Skin of body (tissue), 1 donor: ENCODE measurements at regions not wholly inside any gene's neighbourhood (a gene's known extent, or its start where the extent isn't known, plus 50 kb on each side); places are given as distances from the start of the nearest gene placed in this dataset.

ENCODE experiments used
- DNase-seq: peaks from one replicate; lab custom pipeline; 2025; lab: John Stamatoyannopoulos, UW

DNA sequence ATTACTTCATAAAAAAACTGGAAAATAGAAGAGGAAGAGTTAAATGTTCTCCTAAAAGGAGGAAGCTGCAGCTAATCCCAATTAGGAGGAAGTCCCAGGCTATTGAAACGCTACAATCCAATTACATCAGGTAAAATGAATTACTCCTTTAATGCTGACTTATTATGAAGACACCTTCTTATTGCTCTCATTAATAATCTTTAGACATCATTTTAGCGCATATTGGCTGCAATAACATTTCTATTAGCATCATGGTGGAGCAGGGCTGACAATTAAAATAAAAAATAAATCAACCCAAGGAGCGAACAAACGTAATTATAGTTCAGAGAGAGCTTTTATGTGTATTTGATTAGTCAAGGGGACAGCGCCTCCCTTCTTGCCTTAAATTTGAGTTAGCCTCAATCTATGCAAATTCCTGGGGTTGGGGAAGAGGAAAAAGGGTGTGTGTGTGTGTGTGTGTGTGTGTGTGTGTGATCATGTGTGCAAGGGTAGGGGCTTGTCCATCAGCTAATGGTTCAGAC lies 109.0 kb upstream of the IRX6 start:
- DNase-seq = no peak

DNA sequence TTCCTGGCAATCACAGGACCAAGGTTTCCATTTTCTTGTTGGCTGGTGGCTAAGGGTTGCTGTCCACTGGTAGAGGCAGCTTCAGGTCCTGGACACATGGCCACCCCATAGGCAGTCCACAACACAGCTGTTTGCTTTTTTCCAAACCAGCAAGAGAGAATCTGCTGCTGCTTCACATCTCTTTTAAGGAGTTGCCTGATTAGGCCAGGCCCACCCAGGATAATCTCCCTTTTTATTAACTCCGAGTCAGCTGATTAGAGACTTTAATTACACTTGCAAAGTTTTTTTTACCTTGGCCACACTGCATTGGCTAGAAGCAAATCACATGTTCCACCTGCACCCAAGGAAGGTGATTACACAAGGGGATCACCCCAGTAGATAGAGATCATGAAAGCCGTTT lies 106.6 kb upstream of the IRX6 start:
- no peak for DNase-seq

DNA sequence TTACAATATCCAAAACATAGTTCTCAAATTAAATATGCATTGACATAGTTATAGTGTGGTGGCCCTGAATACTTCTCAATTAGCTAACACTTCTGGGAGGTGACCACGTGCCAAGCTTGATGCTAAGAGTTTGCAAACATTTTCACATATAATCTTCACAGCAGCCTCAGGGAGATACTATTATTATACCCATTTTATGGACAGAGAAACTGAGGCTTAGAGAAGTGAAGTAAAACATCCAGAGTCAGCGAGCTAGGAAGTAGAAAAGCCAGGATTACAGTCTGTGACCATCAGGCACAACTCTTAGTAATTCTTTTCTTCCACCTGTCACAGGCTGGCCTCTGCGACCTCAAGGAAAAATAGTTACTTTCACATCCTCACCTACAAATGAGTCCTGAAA lies 102.2 kb upstream of the IRX6 start:
- DNase-seq = no peak

DNA sequence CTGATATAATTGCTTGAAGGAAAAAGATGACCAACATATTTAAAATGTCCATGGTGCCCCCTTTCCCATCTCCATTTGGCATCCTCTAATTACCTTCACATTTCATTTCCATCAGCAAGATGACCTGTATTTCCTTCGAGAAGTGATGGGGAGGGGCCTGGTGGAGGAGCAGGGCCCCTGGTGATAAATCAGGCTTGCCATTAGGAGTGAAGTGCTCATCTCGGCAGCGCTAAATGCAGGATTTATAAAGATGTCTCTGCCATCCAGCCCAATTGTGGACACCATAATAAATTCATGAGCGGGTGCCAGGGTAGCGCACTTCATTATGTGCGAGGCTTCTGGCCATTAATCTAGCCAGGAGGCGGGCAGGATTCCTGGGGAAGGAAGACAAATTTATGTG lies 101.5 kb upstream of the IRX6 start:
- DNase-seq = no peak

DNA sequence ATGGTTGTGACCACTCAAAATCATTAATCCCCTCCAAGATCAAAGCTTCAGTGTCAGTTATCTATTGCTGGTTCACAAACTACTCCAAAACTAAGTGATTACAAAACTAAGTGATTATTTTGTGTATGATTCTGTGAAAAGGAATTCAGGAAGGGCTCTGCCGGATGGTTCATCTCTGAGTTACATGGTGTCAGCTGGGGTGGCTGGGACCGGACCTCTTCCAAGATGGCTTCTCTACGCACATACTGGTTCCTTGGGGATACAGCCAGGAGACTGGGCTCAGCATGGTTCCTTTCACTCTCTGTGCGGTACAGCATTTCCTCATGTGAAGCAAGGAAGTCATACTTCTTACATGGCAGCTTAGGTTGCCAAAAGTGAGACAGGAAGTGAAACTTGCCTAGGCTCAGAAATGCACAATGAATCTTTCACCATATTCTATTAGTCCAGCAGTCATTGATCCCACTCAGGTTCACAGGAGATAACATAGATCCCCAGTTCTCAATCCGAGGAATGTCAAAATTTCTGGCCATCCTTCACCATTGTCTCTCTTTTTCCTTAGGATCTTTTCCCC lies 97.9 kb upstream of the IRX6 start:
- no peak for DNase-seq

DNA sequence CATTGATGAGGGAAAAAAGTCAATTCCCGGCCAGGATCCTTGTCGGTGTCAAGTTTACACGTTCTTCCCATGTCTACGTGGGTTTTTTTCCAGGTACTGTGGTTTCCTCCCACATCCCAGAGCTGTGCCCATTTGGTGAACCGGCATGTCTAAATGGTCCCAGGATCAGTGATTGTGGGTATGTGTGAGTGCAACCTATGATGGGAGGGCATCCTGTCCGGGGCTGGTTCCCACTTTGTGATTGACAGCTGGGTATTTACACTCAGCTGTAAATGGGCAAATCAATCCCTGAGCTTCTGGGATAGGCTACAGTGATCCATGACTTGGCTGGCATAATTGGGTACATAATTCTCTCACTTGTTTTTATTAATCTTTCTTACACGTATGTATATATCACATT lies 91.2 kb upstream of the IRX6 start:
- DNase-seq = no peak

DNA sequence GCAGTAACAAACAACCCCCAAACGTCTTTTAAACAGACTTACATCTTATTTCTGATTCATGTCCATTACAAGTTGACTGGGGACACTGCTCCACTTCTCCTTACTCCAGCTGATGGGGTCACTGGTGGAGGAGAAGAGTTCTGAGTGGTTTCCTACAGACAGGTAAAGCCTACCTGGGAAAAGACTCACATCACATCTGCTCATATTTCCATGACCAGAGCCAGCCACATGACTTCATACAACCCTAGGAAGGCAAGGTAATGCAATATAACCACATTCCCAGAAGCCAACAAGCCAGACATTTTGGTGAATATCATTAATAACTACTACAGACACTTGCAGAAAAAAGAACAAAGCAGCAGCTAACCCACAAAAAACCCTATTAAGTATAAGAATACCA lies 90.5 kb upstream of the IRX6 start:
- DNase-seq = no peak

DNA sequence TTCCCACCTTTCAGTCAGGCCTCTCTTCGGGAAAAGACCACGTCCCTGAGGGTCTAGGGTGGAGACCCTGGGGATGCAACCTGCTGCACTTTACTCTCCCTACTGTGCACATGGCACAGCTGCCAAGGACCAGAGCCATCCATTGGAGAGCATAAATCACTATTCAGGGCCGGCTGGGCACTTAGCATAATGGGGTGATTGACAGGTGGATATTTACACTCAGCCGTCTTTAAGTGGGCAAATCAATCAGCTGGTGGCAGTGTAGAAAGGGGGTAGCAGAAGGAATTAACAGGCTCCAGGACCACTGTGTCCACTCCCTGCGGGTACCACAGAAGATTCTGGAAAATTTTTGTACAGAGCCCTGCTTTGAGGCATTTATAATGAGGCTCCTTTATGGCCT lies 87.3 kb upstream of the IRX6 start:
- DNase-seq = no peak

DNA sequence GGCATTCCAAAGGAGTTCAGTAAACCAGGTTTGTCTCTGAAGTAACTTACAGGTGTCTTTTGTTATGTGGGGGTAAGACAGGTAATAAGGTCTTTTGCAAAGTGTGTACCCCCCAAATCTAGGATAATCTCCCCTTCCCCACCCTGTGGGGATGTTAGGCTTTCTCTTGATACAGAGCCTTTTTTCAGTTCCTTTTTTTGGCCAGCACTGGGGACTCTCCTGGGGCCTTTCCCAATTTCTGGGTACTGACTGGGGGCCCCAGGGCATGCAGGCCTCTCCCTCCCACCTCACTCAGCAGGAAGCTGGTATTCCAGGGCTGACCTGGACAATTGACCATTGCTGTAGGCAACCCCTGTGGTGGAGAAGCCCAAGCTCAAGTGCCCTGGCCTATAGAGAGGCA lies 84.3 kb upstream of the IRX6 start:
- no peak for DNase-seq

DNA sequence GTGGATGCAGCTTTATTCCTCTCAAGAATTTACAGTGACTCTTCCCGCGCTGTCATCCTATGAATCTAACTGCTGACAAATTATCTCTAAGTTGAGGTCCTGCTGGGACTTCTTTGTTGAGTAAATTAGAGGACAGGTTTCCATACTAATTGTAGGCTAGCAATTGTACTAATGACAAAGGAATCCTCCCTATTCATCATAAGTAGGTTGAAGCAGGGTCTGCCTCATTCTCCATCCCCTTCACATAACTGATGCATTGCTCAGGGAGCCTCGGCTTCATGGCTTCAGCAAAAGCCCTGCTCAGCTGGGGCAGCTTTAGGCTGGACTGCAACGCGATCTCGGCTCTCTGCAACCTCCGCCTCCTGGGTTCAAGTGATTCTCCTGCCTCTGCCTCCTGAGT lies 83.1 kb upstream of the IRX6 start:
- no peak for DNase-seq

DNA sequence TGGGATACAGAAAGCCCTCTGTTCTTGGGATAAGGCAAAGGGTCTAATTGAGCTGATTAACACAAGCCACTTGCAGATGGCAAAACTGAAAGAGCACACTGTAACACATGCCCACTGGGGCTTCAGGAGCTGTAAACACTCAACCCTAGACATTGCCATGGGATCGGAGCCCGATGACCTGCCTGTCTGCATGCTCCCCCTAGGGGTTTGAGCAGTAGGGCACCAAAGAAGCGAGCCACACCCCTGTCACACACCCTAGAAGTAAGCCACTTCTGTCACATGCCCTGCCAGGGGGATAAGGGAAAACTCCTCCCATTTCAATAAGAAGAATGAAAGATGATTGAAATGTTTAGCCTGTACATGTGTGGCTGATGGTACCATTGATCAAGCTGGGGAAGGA lies 81.3 kb upstream of the IRX6 start:
- no peak for DNase-seq

DNA sequence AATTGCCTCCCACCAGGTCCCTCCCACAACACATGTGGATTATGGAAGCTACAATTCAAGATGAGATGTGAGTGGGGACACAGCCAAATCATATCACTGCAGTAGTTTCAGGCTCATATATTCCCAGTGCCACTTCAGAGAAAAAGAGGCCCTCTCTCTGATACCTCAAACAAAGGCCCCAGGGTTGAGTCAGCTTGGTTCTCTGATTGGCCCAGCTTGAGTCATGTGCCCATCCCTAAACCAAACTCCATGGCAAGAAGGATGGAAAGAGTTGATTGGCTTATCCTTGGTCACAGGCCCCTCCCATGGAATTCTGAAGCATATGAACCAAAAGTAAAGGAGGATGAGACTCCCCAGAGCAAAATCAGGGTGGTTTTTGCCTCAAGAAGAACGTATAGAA lies 75.9 kb upstream of the IRX6 start:
- DNase-seq = no peak

DNA sequence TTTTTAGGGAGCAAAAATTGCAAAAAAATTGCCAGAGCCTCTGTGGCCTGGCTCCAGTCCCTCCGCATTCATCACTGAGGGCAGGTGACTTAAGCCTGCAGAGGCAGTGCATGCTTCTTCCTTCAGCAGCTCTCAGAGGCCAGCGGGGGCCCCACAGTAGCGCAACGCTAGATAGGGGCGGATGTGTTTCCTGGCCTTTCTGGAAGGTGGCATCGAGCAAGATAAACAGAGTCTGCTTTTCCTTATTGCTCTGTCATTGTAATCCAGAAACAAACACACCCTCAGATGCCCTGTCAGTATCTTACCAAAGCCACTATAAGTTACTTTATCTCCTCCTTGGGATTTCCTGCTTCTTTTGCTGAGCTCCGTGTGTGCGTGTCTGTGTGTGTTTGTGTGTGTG lies 75.5 kb upstream of the IRX6 start:
- no peak for DNase-seq

DNA sequence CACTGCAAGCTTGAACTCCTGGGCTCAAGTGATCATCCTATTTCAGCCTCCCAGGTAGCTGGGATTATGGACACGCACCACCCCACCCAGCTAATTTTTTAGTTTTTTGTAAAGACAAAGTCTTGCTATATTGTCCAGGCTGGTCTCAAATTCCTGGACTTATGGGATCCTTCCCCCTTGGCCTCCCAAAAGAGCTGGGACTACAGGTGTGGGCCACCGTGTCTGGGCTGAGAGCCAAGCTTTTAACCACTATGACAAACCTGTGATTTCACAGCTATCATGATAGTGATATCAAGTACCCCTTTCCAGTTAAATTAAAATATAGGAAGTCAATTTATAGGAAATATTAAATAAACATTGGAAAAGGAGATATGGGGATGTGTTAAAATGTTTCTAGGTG lies 74.6 kb upstream of the IRX6 start:
- DNase-seq = no peak

DNA sequence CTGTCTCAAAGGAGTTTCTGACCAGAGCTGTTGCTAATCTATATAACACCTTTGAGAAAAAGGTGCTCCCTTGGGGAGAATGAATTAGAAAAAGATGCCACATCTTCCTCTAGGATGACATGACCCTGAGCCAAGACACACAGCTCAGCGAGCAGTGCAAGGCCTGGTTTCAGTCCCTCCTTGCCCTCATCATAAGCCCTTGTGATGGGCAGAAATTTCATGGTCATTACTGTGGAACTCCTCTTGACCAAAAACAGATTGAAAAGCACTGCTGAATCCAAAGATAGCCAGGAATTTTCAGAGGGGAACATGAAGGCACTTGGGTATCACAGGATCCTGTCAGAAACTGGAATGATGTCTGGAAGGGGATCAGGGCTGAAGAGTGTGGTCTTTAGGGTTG lies 74.1 kb upstream of the IRX6 start:
- no peak for DNase-seq

DNA sequence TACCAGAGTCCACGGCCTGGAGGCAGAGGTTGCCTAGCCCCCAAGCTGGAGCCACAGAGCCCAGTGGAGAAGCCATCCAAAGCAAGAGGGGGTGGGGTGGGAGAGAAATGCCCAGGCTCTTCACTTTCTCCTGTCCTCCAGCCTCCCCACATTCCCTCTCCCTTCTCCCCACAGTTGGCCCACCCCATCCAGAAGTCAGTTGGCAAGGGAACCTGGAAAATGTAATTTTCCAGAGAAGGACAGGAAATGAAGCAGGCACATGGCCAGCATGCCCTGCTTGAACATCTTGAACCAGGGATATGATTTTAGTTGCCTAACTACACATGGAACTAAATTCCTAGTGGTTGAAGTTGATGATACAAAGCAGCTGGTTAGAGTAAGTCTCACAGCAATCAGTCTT lies 73.3 kb upstream of the IRX6 start:
- peak; percentile 39 for DNase-seq

DNA sequence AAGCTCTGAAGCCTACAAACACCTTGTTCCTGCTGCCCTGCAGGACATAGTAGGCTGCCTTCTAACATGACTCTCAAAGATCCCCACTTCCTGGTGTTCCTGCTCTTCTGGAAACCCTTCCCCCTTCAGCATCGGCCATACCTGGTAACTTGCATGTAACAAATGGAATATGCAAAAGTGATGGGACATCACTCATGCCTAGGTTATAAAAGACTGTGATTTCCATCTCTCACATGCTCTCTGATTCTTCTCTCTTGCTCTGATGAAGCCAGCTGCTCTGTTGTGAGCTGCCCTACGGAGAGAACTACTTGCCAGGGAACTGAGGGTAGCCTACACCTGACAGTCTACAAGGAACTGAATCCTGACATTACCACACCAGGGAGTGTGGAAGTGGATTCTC lies 72.9 kb upstream of the IRX6 start:
- no peak for DNase-seq

DNA sequence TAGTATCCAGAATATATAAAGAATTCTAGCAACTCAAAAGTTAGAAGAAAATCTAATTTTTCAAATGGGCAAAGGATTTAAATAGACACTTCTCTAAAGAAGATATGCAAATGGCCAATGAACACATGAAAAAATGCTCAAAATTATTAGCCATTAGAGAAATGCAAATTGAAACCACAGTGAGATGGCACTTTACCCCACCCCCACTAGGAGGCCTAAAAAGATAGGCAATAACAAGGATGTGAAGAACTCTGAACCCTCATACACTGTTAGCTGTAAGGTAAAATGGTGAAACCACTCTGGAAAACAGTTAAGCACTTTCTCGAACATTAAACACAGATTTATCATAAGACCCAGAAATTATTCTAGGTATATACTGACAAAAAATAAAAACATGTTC lies 71.4 kb upstream of the IRX6 start:
- DNase-seq = no peak

DNA sequence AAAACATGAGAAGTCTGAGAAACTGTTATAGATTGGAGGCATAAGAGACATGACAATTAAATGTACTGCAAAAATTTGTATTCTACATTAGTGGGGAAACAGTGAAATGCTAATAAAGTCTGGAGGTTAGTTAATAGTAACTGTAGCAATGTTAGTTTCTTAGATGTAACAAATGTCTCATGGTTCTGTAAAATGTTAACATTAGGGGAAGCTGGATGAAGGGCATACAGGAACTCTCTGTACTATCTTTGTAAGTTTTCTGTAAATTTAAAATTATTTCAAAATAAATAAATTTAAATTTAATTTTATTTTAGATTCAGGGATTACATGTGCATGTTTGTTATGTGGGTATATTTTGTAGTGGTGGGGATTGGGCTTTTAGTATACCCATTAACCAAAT lies 70.0 kb upstream of the IRX6 start:
- no peak for DNase-seq

DNA sequence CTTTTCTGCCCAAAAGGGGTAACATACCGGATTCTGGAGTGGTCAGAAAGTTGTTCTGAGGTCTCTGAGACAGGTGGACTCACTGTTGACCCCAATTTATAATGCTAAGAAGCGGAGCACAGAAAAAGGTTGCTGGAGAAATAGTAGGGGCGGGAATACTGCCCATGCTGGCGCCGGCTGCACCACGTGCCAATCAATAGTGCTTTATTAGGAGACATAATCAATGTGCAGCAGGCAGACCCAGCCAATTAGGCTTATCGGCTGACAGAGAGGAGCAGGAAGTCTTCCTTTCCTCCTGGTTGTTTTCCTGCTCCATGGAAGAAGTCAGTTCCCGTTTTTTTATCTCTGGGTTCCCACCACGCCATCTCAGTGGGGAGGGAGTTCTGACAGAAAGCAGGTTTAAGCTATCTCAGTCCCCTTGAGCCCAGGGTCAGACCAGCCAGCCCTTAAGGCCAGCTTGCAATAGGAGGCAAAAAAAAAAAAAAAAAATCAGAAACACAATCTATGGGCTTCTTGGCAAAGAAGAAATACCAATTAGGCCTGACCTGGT lies 68.2 kb upstream of the IRX6 start:
- no peak for DNase-seq

DNA sequence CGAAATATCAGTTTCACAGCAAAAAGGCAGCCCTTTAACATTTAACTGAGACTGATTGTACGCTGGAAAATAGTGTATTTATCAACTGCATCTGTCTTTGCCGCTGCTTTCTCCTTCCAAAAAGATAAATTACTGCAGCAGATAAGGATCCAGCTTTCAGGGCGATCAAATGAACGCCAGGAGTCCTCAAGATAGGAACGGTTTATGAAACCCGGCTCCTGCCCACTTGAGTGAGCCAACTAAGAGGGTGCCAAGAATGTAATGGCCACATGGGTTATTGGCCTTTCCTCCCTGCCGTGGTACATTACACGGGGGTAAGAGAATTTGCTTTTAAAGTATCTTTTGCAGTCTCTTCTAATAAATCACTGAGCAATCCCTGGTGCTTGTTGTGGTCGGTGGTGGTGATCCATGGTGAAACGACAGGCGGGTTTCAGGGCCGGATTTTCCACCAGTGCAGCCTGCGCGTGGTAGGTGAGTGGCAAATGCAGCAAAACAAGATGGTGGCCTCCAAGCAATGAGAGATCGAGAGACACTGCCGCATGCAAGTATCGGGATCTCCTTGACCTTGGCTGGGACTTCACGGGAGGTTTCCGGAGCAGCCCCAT lies 67.5 kb upstream of the IRX6 start:
- no peak for DNase-seq

DNA sequence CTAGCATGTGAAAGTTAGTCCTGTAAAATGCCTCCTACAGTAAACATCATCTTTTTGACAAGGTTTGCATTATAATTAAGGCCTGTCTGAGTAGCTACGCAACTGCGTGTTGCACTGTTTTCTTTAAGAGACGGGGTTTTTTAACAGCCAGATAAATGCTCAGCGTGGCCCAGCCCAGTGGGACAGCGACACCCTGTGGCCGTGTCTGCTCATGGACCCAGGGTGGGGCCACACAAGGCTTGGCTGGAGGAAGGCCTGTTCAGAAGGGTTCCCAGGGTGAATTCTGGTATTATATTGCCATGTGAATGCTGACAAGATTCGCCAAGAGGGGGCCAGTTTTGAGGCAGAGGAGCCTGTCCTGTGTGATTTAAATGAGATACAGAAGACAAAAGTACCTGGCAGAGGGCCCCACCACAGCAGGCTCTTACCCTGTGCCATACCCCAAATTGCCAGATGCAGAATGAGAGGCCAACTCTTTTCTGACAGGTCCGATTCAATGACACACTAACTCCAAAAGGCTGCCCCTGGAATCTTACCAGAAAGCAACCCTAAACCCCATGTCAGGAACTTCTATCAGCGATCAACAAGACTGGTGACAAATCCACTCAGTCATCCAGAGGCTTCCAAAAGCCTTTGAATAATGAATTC lies 65.9 kb upstream of the IRX6 start:
- peak; percentile 76 for DNase-seq

DNA sequence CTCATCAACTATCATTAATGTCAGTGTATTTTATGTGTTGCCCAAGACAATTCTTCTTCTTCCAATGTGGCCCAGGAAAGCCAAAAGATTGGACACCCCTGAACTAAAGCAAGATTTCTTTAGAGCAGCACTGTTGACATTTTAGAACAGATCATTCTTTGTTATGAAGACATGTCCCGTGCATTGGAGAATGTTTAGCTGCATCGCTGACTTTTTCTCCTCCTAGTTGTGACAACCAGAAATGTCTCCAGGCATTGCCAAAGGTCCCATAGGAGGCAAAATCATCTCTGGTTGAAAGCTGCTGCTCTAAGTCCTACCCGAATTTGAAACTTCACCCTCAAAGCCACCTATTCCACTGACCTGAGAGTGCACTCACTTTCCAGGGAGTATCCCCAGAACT lies 62.7 kb upstream of the IRX6 start:
- no peak for DNase-seq
